ENCODE measurements at regions not wholly inside any gene's neighbourhood (a gene's known extent, or its start where the extent isn't known, plus 50 kb on each side); places are given as distances from the start of the nearest gene placed in this dataset.

DNA sequence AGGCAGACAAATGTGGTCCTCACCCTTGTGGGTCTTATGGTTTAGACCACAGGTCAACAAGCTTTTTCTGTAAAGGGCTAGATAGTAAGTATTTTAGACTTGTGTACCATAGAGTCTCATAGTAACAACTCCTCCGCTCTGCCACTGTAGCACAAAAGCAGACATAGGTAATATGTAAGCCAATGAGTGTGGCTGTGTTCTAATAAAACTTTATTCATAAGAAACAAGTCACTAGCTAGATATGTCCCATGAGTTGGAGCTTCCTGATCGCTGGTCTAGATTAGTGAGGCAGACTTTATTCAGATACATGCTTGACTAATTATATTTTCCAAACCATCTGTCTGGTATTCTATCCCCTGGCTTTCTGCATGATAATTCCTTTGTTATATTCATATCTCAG, 196.4 kb upstream of the TSHZ2 start:
- DNase-seq = no peak

DNA sequence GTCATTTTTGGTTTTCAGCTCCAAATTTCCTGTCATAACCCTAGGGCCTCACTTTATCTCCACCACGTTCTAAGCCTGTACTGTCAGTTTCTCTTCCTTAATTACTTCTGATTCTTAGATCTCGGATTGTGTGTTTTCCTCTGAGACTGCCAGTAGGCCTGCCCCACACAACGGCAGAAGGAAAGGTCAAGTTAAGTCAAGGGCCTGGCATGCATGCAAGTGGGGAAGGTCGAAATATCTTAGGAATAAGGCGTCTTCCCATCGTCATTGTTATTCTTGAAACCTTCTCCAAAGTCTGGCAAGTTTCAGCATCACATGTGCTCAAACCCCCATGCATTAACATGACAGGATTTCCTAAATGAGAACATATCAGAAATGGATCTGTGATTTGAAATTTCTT, 203.5 kb upstream of the TSHZ2 start:
- no peak for DNase-seq

DNA sequence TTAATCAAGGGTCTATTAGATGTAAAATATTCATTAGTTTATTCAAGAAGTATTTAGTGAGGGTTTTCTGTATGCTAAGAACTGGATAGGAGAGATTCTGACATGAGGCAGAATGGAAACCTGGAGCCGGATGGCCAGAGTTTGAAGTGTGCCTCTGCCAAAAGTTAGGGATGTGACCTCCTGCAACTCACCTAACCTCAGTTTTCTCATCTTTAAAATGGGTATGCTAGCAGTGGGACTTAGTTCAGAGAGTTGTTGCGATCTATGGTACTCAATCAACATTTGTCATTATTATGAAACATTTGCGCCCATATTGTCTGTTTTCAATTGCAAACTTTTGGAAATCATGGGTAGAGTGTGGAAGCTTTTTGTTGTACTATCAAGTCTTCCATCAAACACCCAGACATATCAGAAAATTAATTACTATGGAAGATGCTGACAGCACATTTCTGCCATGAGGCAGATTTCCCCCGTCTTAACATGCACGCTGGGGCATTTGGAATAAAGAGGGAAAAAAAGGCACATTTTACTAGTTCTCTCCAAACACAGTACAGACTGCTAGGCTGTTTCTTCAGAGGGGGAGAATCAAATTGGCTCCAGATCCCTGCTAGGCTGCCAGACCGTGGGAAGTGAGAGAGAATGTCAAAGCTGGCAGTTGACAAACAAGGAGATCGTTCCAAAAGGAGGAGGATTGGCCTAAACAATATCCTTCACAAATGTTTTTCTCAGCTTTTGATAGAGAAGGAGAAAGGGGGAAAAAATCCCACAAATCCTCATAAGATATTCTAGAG, 205.3 kb upstream of the TSHZ2 start:
- no peak for DNase-seq

DNA sequence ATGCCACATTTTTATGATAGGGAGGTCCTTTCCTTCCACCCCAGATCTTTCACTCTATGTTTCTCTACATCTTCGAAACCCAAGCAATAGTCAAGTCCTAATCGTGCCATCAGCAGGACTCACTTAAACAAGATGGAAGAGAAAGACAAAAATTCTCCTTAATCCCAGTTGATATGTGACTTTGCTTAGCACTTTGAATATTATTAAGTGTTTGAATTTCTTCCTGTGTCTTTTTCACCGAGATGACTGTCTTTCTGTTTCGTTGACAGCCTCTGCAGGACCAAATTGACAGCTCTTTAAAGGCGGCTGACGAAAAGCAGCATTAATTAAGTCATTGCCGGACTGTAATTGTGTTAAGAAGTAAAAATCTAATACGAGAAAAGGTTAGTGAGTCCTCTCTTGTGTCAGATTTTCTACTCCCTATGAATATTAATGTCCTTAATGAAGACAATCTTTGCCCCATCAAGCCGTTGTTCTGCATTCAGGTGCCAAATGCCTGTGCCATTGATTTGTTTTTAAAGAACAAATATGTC, 208.8 kb upstream of the TSHZ2 start:
- DNase-seq = no peak

DNA sequence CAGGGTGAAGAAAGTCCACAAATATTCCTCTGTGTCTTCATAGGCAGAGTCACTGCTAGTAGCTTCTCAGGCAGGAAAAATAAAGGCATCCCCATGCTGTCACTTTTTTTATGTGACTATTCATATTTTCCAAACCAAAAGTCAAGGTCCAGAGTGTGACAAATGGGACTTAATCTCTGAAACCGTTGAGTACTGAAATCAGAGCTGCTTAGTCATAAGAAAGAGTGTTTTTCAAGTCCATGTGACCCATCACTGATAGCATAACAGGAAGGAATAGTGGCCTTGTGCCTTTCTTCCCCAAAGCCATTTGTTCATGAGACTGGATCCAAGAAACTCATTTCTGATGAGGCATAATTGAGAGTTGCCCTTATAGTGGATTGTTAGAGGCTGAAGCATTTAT, 210.3 kb upstream of the TSHZ2 start:
- no peak for DNase-seq

DNA sequence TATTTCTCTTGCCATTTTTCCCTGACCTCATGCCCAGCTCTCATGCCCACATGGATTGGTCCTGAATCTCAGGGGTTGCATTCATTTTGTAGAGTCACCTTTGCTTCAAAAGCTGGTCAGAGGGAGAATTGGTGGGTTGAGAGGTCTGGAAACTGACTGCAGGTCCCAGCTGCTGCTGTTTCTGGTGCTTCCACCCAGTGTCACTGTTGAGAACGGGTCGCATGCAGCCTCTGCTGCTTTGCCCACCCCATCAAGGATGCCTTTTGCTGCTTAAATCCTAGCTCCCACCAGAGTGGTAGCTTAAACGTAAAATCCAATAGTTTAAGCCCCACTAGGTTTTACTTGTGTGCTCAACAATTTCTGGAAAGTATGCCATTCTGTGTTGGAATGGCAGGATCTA, 211.4 kb upstream of the TSHZ2 start:
- no peak for DNase-seq

DNA sequence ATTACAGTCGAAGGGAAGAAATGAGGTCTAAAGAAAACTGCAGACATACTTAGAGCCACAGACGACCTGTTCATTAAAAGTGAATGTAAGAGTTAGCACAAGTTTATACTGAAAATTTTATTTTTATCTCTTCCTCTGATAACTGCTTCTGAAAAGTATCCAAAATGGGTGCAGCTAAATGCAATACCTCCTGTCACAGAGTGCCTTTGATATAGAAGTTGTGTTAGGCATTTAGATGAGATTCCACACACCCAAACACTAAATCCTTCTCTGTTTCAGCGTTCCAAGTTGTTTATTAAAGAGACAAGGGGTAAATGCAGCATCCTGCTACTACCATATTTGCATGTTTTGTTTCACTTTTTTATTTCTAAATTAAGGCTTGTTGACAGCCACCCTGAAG, 214.7 kb upstream of the TSHZ2 start:
- DNase-seq = no peak

DNA sequence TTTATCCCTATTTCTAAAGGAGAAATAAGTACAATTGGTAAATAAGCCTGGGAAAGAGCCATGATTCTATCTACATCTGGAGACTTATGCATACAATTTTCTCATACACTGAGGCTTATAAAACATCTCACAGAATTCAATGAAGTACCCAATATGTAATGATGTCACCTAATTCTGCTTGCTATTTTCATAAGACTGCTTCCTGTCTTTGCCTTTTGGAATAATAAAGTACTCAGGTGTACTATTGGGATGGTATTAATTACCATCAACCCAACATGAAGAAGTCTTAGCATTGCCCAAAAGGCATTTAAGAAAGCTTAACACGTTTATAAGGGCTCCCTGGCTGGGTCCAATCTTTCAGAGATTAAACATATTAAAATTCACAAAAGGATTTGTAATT, 216.4 kb upstream of the TSHZ2 start:
- DNase-seq = no peak

DNA sequence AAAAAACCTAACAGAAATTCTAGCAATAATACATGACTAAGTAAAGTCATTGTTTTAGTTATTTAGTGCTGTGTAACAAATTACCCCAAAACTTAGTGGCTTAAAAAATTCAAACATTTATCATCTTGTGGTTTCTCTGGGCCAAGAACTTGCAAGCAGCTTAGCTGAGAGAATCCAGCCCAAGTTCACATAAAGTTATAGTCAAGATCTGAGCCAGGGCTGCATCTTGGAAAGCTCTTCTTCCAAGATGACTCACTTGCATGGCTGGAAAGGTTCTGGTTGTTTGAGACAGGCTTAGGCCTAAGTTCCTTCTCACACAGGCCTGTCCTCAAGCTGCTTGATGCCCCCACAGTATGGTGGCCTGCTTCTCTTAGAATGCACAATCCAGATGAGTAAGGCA, 217.8 kb upstream of the TSHZ2 start:
- no peak for DNase-seq

DNA sequence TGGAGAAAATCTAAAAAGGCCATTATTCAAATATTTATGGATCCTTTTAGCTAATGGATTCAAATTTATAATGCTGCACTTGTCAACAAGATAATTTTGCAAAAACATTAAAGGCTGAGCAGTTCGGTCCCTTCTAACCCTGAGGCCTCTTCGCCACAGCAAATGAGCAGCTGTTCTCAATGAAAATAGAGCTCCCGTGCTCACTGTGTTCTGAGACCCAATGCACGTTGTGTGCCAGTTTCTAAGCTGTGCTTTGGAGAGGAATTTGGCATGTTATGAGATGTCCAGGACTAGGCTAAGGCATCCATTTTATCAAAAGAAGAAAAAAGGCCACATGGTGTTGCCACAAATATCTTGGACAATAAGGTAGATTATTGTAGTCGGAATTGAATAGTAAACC, 220.1 kb upstream of the TSHZ2 start:
- no peak for DNase-seq

DNA sequence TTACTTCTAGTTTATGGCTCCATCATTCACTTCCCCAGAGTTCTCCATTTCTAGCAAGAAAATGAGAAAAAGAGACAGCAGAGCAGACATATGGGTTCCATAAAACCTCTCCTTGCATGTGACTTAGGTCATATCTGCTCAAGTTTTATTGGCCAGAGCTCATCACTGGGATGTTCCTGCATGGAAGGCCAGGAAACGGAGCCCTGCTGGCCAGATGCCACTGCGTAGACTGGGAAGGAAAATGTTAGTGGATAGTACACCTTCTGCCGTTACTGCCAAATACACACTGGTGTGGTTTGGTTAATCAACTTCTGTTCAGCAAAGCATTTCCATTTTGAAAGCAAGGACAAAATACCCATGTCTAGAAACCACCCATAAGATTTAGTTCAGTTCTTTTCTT, 220.6 kb upstream of the TSHZ2 start:
- no peak for DNase-seq

DNA sequence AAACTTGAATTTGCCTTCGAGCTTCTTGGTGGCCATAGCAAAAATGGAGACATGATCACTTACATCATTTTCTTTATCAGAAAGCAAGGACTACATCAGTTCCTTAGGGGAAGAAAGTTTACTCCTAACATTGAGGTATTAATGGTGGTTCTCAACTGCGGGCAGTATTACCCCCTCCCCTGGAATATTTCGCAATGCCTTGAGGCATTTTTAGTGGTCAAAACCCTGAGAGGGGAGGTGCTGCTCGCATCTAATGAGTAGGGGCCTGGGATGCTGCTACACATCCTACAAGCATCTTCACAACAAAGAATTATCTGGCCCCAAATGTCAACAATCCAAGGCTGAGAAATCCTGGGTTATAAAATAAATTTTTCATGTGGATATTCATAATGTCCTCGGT, 222.2 kb upstream of the TSHZ2 start:
- no peak for DNase-seq

DNA sequence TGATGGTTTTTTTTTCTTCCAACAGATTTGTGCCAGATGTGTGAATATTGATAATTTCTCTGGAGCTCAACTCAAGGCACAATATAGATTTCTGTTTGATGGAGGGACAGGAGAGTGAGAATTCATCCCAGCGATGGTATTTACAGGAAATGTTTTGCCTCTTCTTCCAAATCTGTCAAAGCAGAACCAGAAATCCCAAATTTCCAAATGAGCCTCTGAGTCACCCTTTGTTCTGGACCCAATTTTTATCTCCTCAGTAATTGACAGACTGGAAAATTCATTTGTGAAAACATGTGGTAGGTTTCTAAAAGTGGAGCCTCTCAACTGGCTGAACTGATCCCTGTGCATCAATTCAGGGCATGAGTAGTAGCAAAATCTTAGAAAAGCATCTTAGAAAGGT, 223.2 kb upstream of the TSHZ2 start:
- no peak for DNase-seq

DNA sequence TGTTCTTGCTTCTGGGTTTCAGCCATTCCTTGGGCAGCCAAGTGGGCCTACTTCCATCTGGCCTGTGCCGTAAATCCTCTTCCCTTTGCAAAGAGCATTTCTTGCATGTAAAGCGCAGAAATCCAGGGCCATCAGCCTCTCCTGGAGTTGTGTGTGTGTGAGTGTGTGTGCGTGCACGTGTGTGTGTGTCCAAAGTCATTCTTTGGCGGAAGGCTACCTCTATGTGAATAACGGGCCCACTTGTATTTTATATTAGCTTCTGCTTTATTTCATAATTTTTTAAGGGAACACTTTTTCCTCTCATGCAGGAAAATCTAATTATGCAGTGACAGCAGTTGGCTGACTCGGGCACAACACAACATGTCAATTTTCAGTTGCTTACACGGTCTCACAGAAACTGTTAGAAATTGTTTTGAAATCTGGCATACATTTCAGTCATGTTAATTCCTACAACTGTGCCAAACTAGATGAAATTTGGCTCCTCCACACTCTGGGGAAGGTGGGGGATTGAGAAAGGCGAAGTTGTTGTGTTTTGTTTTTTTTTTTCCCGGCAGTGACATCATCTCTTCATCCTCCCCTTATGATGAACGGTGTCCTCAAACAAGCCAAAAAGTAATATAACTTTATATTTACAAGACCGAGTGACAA, 223.7 kb upstream of the TSHZ2 start:
- DNase-seq = no peak

DNA sequence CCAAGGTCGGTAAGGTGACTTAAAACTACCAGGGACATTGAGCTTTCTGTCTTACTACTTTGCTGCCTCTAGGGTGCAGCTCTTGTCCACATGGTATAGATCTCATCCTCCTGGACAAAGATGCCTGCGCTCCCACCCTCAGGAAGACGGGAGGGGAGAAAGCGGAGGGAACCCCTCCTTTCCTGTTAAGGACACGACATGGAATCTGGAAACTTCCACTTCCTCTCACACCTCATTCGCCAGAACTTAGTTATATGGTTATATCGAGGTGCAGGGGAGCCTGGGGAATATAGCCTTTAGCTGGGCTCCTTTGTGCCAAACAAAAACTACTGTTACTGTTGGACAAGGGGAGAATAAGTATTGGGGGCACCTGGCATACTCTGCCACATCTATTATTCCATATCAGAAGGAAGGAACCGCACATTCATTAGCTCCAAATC, 224.3 kb upstream of the TSHZ2 start:
- DNase-seq = no peak

DNA sequence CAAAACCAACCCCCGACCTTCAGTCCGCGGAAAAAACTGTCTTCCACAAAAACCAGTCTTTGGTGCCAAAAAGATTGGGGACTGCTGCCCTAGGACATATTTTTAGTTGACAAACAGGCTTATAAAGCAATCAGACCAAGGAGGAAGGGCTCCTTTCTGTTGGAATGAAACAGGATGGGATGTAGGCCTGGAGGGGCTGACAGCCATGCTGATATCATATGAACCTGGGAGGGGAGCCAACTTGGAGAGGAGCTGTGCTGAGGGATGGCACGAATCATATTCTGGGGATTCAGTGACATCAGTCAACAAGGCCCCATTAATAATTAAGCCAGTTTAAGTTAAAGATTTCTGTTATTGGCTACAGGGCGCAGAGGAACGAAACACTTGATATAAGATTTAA, 225.4 kb upstream of the TSHZ2 start:
- DNase-seq = no peak

DNA sequence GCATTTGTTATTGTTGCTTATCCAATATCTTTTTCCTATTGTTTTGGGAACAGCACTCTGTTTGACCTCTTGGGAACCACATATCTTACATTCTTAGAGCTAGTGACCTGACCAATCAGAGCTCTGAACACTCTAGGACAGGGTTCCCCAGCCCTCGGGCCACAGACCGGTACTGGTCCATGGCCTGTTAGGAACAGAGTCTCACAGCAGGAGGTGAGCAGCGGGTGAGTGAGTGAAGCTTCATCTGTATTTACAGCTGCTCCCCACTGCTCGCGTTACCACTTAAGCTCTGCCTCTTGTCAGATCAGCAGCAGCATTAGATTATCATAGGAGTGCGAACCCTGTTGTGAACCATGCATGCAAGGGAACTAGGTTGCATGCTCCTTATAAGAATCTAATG, 226.0 kb upstream of the TSHZ2 start:
- no peak for DNase-seq

DNA sequence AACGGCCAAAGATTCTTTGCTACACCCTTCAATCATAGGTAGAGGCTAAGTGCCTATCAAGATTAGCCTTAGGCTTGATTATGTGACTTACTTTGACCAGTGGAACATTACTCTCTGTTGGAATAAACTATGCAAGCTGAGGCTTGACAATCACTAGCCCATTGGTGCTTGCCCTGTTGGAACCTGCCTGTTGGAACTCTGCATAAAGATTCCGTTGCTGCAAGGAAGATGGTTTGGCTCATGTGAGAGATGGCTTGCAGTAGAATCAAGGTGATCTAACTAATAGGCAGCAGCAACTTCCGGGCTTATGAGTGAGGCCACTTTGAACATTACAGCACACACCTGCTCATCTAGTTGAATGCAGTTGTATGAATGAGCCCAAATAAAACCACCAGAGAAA, 227.7 kb upstream of the TSHZ2 start:
- no peak for DNase-seq

DNA sequence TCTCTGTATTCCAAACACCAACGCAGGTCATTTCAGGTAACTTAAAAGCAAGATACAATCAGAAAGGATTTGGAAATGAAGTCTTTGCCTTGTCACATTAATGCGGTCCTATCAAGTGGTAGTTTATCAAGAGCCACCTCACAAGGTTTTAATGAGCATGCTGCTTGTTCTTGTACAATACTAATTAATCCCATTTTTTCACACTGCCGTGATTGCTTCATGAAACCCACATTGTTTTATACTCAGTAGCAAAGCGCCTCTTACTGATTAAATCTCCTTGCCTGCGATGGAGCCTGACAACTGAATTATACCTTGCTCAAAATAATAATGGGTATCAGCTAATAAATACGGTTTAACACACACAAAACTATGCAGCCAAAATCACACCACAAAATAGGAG, 234.1 kb upstream of the TSHZ2 start:
- no peak for DNase-seq

DNA sequence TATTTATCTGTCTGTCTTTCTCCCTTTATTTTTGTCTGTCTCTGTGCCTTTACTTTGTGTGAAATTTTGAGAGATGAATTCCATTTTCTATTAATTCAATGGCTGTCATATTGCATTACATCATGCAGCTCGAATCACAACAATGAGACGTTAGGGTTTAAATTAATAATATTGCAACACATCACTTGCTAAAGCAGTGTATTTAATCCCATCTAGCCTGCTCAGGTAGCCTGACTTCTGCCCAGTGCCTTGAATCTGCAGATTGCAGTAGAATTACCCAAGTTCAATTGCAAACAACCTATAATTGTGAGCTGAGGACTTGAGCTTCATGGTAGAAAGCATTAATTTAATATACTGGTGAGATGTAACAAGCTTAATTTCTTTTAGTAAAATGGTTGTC, 235.7 kb upstream of the TSHZ2 start:
- no peak for DNase-seq

DNA sequence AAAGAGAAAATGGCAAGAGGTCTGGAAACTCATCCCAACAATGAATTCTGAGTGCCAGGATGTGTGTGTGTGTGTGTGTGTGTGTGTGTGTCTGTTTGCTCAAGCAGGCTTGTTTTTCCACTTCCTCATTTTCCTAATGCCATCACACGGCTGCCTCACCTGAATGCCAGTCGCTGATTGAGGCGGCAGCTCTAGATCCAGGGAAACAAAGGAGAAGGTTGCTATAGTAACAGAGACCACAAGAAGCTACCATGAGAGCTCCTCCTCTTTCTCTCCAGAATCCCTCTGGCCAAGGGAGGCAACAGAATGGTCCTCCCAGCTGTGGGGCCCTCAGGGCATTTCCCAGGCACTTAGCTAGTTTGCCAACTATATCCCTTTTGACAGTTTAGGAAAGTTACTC, 241.1 kb upstream of the TSHZ2 start:
- DNase-seq = no peak

DNA sequence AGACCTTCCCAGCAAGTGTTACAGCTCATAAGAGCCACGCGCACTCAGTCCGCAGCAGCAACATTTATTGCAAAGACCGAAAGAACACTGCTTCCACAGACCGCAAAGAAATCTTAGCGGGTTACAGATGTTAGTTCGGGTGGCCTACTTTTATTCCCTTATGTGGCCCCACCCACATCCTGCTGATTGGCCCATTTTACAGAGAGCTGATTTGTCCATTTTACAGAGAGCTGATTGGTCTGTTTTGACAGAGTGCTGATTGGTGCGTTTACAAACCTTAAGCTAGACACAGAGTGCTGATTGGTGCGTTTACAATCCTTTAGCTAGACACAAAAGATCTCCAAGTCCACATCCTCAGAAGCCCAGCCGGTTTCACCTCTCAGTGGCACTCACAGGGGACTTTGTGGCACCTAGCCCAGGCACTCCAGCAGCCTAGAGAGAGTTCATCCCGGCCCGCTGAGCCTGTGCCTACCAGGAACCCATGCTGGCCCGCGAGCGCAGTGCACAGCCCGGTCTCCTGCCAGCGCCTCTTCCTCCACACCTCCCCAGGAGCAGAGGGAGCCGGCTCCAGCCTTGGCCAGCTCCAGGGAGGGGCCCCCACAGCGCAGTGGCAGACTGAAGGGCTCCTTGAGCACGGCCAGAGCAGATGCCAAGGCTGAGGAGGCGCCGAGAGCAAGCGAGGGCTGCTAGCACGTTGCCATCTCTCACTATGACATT, 244.3 kb upstream of the TSHZ2 start:
- no peak for DNase-seq

DNA sequence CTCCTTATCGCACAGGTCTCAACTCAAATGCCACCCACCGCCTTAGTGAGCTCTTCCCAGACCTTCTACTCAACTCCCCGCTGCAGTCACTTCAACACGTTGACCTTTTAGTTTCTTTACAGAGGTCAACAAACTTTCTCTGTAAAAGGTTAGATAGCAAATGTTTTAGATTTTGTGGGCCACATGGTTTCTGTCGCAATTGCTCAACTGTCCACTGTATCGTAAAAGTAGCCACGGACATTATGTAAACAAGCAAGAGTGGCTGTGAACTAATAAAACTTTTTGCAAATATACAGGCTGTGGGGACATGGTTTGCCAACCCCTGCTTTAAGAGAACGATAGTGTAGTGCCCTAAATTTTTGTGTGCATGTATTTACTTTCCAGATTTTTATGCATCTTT, 247.6 kb upstream of the TSHZ2 start:
- DNase-seq = no peak

Data from AML-193 (cell line).